A549 (cell line): ENCODE measurements at regions not wholly inside any gene's neighbourhood (a gene's known extent, or its start where the extent isn't known, plus 50 kb on each side); places are given as distances from the start of the nearest gene placed in this dataset.
"Not testable (repeated sequence)": the region's sequence is repeated elsewhere in the genome, so short reads cannot be mapped to it uniquely, and the experiment has no call there.

ENCODE experiments used
- ATAC-seq, 2 experiments: fragments of 200-7000 bp in 1 of 2; fragments of >200 bp in 1 of 2; cut with Nextera tagmentation in 1 of 2; cut with Tn5 transposase in 1 of 2; 3 replicates each; pipeline versions ENCODE4 v1.8.0 to v1.9.1; 2018 to 2020; ENCODE audit warnings: mild to moderate bottlenecking in 1 of 2, moderate library complexity in 1 of 2
- CTCF ChIA-PET: fragments of 300-600 bp; sonication (Branson Sonifier 250); formaldehyde crosslinking; extraction: SDS; loops from one replicate; lab custom pipeline; 2021; ENCODE audit warnings: antibody characterized with exemption, inconsistent platforms; lab: Yijun Ruan, JAX
- POLR2A ChIA-PET: fragments of 350-600 bp; formaldehyde crosslinking; extraction: SDS; loops from one replicate; lab custom pipeline; 2021; ENCODE audit warnings: antibody characterized with exemption, inconsistent platforms; lab: Yijun Ruan, JAX
- DNase-seq, 2 experiments: peaks; one replicate each; pipeline versions ENCODE4 v3.0.0 to v3.0.0-alpha.2; 2011 to 2016; ENCODE audit warnings: low read depth in 1 of 2, low spot score in 1 of 2
- FAIRE-seq: peaks from 2 replicates; lab custom pipeline; 2011; peaks lifted over from hg19 to GRCh38; lab: Jason Lieb, UNC
- H3K27ac ChIP-seq, 2 experiments: fragments of >200 bp; sonication (Bioruptor Twin); formaldehyde crosslinking; 3 replicates each; pipeline ENCODE4 v1.5.1; 2016 to 2017
- H3K4me1 ChIP-seq: fragments of >200 bp; sonication (Bioruptor Twin); formaldehyde crosslinking; 3 replicates; pipeline ENCODE4 v1.6.1; 2016
- H3K4me2 ChIP-seq: fragments of >200 bp; sonication (Bioruptor Twin); formaldehyde crosslinking; 3 replicates; pipeline ENCODE4 v1.6.1; 2016
- H3K4me3 ChIP-seq: fragments of >200 bp; sonication (Bioruptor Twin); formaldehyde crosslinking; 3 replicates; pipeline ENCODE4 v1.5.1; 2016
- H3K9me3 ChIP-seq: fragments of >200 bp; sonication (Bioruptor Twin); formaldehyde crosslinking; 3 replicates; pipeline ENCODE4 v1.6.1; 2016
- CBX2 ChIP-seq: fragments of 200-600 bp; sonication (generic); IDR thresholded peaks from 2 replicates; pipeline ENCODE4 v1.6.1; 2016; ENCODE audit warnings: low read depth, mild to moderate bottlenecking, borderline replicate concordance
- FOSL2 ChIP-seq, 2 experiments: fragments of 450-650 bp in 1 of 2; fragments of >200 bp in 1 of 2; sonication (Bioruptor Twin) in 1 of 2; formaldehyde crosslinking; IDR thresholded peaks; 2 replicates each; pipeline versions ENCODE4 v1.5.0 to v1.6.1; 2016 to 2020; ENCODE audit warnings: mild to moderate bottlenecking in 1 of 2, moderate library complexity in 1 of 2
- HEYL ChIP-seq: fragments of 250-450 bp; sonication (Bioruptor Pico); IDR thresholded peaks from 2 replicates; pipeline ENCODE4 v1.8.0; 2021; ENCODE audit warnings: mild to moderate bottlenecking, moderate library complexity
- HOXB5 ChIP-seq: fragments of 250-450 bp; sonication (Bioruptor Pico); IDR thresholded peaks from 2 replicates; pipeline ENCODE4 v1.5.0; 2020; ENCODE audit warnings: mild to moderate bottlenecking, moderate library complexity
- MAX ChIP-seq: IDR thresholded peaks from 2 replicates; pipeline ENCODE4 v1.6.1; 2012
- ZFP36 ChIP-seq: fragments of 450-650 bp; IDR thresholded peaks from 2 replicates; pipeline ENCODE4 v1.6.1; 2014; ENCODE audit warnings: borderline replicate concordance; ENCODE audit not compliant: partially characterized antibody
- WGBS: methylation state at CpG from one replicate; pipeline ENCODE4 v1.1.6; 2017; ENCODE audit errors: missing lambda C conversion rate; 5-methylcytosine and 5-hydroxymethylcytosine counted together
- TF ChIP-seq, protein P1 (sequence below): fragments of >200 bp; sonication (Bioruptor Twin); formaldehyde crosslinking; IDR thresholded peaks from 3 replicates; pipeline ENCODE4 v1.6.1; 2016
- TF ChIP-seq, protein P2 (sequence below): fragments of 250-450 bp; sonication (Bioruptor Pico); IDR thresholded peaks from 2 replicates; pipeline ENCODE4 v1.5.0; 2021; ENCODE audit warnings: mild to moderate bottlenecking, moderate library complexity, borderline replicate concordance
- TF ChIP-seq, protein P3 (sequence below): fragments of 450-650 bp; IDR thresholded peaks from 2 replicates; pipeline ENCODE4 v1.6.1; 2014; ENCODE audit warnings: antibody characterized with exemption

DNA sequence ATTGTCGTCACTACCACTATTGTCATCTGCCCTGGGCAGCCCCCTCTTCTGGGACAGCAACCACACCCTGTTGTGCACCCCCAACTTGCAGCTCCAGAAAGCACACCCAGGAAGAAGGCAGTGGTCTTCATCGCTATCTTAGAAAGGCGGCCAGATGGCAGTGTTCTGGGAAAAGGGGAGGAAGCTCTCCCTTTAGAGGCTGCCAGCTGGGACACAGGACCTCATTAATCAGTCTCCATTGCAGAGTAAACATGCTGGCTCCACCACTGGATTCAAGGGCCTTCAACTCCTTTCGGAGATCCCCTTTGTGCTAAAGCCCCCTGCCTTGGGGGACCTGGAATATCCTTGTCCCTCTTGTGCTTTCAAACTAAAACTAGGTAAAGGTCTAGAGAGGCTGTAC is 199.3 kb upstream of the LINGO1 start:
- Histone ChIP-seq H3K4me3 (no peak overlapping the region), H3K27ac (no peak overlapping the region), H3K4me2 (no peak overlapping the region), H3K9me3 (no peaks in the 10 kb centered on the region), H3K4me1 (no peaks in the 10 kb centered on the region)
- 85% methylated on average over 4 of the region's 4 CpGs for WGBS
- ATAC-seq, result no peak
- POLR2A ChIA-PET, result no interaction called here
- no peak for DNase-seq
- FAIRE-seq, result no peak
- CTCF ChIA-PET, result interaction anchor here (0.6 to 9.1 kb wide), 7 partner anchors 10 to 909 kb away, joined by 3 to 122 read pairs (median 3); no protein-coding TSS in a partner anchor
- TF ChIP-seq, protein P1, sequence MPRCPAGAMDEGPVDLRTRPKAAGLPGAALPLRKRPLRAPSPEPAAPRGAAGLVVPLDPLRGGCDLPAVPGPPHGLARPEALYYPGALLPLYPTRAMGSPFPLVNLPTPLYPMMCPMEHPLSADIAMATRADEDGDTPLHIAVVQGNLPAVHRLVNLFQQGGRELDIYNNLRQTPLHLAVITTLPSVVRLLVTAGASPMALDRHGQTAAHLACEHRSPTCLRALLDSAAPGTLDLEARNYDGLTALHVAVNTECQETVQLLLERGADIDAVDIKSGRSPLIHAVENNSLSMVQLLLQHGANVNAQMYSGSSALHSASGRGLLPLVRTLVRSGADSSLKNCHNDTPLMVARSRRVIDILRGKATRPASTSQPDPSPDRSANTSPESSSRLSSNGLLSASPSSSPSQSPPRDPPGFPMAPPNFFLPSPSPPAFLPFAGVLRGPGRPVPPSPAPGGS, result no peak
- TF ChIP-seq HOXB5 (CRISPR knock-in tag) (no peak), CBX2 (no peak), HEYL (CRISPR knock-in tag) (no peak), FOSL2 (IDR thresholded peaks at IDR 0.05) (no peak), FOSL2 (CRISPR knock-in tag; IDR thresholded peaks at IDR 0.05) (no peak), MAX (no peak), ZFP36 (no peak)

DNA sequence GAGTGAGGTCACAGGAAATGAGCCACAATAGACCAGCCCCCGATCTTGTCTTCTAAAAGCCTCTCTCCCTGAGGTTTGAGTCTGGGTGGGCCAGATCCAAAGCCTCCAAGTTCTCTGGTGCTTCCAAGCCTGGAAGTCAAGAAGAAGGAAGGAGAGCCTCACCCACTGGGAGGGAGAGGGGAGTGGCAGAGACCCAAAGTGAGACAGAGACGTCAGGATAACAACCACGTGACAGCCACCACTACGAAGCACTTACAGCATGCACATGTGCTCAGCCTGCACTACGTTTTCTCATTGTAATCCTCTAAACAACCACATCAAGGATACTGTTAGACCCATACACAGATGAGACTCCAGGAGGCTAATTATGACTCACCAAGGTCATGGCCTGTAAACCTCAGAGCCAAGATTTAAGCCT is 197.3 kb upstream of the LINGO1 start:
- Histone ChIP-seq H3K4me1 (no peaks in the 10 kb centered on the region), H3K4me2 (no peak overlapping the region), H3K4me3 (no peak overlapping the region), H3K27ac (no peak overlapping the region), H3K9me3 (no peaks in the 10 kb centered on the region)
- FAIRE-seq, result no peak
- POLR2A ChIA-PET, result no interaction called here
- CTCF ChIA-PET, result interaction anchor here (1.4 to 10.7 kb wide), 4 partner anchors 9 to 193 kb away, joined by 4 to 271 read pairs (median 12); partner anchors contain the start of gene LINGO1
- WGBS, result 54% methylated on average over 5 of the region's 5 CpGs
- peak; percentile 33 to 38; a peak in 3 of 6 replicates for ATAC-seq
- DNase-seq, result no peak
- TF ChIP-seq, protein P2, sequence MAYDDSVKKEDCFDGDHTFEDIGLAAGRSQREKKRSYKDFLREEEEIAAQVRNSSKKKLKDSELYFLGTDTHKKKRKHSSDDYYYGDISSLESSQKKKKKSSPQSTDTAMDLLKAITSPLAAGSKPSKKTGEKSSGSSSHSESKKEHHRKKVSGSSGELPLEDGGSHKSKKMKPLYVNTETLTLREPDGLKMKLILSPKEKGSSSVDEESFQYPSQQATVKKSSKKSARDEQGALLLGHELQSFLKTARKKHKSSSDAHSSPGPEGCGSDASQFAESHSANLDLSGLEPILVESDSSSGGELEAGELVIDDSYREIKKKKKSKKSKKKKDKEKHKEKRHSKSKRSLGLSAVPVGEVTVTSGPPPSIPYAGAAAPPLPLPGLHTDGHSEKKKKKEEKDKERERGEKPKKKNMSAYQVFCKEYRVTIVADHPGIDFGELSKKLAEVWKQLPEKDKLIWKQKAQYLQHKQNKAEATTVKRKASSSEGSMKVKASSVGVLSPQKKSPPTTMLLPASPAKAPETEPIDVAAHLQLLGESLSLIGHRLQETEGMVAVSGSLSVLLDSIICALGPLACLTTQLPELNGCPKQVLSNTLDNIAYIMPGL, result no peak
- TF ChIP-seq, protein P3, sequence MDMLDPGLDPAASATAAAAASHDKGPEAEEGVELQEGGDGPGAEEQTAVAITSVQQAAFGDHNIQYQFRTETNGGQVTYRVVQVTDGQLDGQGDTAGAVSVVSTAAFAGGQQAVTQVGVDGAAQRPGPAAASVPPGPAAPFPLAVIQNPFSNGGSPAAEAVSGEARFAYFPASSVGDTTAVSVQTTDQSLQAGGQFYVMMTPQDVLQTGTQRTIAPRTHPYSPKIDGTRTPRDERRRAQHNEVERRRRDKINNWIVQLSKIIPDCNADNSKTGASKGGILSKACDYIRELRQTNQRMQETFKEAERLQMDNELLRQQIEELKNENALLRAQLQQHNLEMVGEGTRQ, result 0 out of 2 replicates have a peak, but pooled peaks have one; percentile 29

- ATAC-seq, H3K4me1 ChIP-seq, H3K4me3 ChIP-seq, FAIRE-seq, H3K4me2 ChIP-seq, H3K9me3 ChIP-seq, DNase-seq, H3K27ac ChIP-seq, POLR2A ChIA-PET: not testable (repeated sequence)
- CTCF ChIA-PET, result interaction anchor here (0.6 to 10.7 kb wide), 4 partner anchors 9 to 211 kb away, joined by 3 to 271 read pairs (median 12); partner anchors contain the start of gene LINGO1
- WGBS, result 54% methylated on average over 6 of the region's 6 CpGs
These were observed 196.6 kb upstream of the LINGO1 start for GRCh38 chr15:77829331-77829730.

- ChIA-PET CTCF (interaction anchor here (10.7 kb wide), 1 partner anchor 191 kb away, joined by 271 read pairs; the partner anchor contains the start of gene LINGO1), POLR2A (no interaction called here)
- Histone ChIP-seq H3K9me3 (no peaks in the 10 kb centered on the region), H3K27ac (no peak overlapping the region), H3K4me3 (no peak overlapping the region), H3K4me1 (no peaks in the 10 kb centered on the region)
- ATAC-seq, result no peak
- 88% methylated on average over 4 of the region's 4 CpGs for WGBS
- FAIRE-seq, result no peak
- DNase-seq, result no peak
- peak; percentile 63 for TF ChIP-seq ZFP36
- no peak for TF ChIP-seq CBX2
- TF ChIP-seq, all 56 proteins: peak for 1
- no peak overlapping the region for H3K4me2 ChIP-seq
These were observed 195.1 kb upstream of the LINGO1 start for GRCh38 chr15:77827860-77828259.
